SHP77 (cell line): ENCODE measurements at regions not wholly inside any gene's neighbourhood (a gene's known extent, or its start where the extent isn't known, plus 50 kb on each side); places are given as distances from the start of the nearest gene placed in this dataset.
A peak's percentile ranks its signal among the peaks of the same experiment; 100 is the strongest.

Experiments
- DNase-seq, 2 experiments: peaks; one replicate each; lab custom pipeline; 2025; lab: John Stamatoyannopoulos, UW

GRCh38 chr10:123557366-123558108, 108.6 kb upstream of the GPR26 start:
- DNase-seq = no peak

DNA sequence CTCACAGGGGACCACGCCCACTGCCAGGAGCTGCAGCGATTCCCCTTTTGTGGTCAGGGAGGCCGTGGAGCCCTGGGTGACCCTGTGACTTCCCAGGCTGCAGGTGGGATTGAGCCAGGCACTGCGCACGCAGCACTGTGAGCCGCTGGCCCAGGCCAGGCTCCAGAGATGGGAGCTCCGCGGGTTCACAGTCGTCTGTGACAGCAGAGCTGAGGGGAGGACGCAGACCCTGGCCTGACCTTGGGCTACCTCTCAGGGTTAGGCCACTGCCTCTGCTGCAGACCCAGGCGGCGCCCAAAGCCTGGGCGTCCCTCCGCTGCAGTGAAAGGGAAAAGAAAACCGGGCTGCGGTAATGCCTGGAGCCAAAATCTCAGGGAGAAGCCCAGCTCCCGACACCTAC, 107.5 kb upstream of the GPR26 start:
- DNase-seq = no peak

- DNase-seq = peak in 1 of 2 experiments; percentile 28
Measured at GRCh38 chr10:123559066-123559822, 106.9 kb upstream of the GPR26 start.

DNA sequence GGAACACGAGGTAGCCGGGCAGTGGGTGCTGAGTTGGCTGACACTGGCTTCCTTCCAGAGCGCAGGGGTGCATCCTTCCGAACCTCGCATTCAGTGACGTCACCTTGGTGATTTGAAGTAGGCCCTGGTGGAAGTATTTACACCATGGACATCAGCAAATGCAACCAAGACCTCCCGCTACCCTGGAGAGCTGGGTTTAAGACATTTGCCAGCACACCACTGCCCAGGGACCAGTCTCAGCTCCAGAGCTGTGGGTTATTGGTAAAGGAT, 106.4 kb upstream of the GPR26 start:
- DNase-seq = no peak

DNA sequence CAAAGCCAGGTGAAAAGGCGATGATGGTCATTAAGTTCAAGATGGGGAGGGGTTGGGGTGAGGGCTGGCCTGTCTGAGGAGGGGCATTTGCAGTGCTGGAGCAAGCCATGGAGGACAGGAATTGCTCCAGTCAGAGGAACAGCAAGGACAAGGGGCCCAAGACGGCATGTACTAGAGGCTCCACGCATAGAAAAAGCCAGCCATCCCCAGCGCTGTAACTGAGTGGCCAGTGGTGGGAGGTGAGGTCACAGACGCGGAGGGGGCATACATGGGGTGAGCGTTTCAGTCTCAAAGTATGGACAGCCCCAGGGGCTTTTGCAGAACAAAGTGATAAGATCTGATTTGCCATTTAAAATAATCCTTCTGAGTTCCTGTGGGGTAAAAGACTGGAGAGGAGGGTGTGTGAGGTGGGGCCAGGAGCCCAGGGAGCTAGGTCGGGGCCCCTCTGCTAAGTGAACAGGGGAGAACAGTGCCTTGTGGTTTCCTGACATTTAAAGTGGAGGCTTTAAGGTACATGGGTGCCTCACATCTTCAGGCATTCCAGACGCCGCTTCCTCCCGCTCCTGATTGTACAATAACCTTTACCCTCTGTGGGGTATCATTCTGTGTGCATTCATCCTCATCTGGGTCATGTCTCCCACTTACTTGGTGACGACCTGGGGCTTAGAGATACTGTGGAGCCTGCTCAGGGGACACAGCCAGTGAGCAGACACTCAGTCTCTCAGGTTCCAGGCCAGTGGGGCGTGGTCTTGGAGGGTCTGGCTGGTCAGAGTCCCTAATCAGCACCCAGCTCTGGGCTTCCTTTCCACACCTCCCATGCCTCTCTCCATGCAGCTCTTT, 105.6 kb upstream of the GPR26 start:
- DNase-seq = no peak

- no peak for DNase-seq
Measured at GRCh38 chr10:123561141-123561440, 105.1 kb upstream of the GPR26 start.

- DNase-seq = no peak
Measured at GRCh38 chr10:123562387-123562786, 103.8 kb upstream of the GPR26 start.

- DNase-seq = no peak
Measured at GRCh38 chr10:123562811-123563580, 103.2 kb upstream of the GPR26 start.

DNA sequence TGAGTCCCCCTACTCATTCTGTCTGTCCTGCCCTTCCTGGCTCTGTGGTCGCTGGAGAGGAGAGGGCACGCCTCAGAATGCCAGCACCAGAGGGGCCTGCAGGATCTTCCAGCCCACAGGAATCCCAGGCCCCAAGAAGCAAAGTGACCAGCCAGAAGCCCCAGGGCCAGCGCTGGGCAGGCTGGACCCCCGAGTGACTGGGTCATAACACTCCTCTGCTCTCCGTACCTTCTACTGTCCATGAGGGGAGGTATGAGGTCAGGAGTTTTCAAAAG, 102.6 kb upstream of the GPR26 start:
- DNase-seq = no peak

- no peak for DNase-seq
Measured at GRCh38 chr10:123563994-123564393, 102.2 kb upstream of the GPR26 start.

DNA sequence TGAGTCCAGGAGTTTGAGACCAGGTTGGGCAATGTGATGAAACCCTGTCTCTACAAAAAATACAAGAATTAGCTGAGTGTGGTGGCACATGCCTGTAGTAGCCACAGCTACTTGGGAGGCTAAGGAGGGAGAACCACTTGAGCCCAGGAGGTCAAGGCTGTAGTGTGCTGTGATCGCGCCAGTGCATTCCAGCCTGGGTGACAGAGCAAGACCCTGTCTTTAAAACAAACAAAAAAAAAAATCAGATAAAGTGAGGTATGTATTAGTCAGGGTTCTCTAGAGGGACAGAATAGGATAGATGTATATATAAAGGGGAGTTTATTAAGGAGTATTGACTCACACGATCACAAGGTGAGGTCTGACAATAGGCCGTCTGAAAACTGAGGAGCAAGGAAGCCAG, 101.5 kb upstream of the GPR26 start:
- no peak for DNase-seq

GRCh38 chr10:123565691-123566660, 100.2 kb upstream of the GPR26 start:
- DNase-seq = no peak

GRCh38 chr10:123567984-123568739, 98.0 kb upstream of the GPR26 start:
- DNase-seq = no peak

- DNase-seq = no peak
Measured at GRCh38 chr10:123568751-123569150, 97.4 kb upstream of the GPR26 start.

DNA sequence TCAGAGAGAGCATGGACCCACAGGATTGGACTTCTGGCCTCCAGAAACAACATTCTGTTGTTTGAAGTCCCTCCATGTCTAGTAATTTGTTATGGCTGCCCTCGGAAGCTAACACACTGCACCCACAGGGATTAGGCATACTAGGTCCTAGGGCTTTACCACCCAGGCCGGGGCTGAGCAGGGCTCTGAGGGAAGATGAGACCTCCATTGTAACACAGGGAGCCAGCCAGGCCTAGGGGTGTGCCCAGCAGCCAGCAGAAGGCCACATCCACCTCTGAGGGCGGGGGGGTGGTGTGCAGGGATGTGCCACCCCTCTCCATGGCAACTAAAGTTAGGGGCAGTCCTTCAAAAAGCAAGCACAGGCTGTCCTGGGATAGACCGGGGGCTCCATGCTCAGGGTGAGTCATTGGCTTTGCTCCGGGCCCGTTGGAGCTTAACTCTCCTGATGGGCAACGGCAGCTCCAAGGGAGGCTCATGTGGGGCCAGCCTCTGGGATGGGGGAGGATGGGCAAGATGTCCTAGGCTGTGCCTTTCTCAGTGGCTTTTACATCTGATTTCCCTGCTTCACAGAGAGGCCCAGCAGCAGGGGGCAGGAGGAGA, 96.6 kb upstream of the GPR26 start:
- DNase-seq = no peak

DNA sequence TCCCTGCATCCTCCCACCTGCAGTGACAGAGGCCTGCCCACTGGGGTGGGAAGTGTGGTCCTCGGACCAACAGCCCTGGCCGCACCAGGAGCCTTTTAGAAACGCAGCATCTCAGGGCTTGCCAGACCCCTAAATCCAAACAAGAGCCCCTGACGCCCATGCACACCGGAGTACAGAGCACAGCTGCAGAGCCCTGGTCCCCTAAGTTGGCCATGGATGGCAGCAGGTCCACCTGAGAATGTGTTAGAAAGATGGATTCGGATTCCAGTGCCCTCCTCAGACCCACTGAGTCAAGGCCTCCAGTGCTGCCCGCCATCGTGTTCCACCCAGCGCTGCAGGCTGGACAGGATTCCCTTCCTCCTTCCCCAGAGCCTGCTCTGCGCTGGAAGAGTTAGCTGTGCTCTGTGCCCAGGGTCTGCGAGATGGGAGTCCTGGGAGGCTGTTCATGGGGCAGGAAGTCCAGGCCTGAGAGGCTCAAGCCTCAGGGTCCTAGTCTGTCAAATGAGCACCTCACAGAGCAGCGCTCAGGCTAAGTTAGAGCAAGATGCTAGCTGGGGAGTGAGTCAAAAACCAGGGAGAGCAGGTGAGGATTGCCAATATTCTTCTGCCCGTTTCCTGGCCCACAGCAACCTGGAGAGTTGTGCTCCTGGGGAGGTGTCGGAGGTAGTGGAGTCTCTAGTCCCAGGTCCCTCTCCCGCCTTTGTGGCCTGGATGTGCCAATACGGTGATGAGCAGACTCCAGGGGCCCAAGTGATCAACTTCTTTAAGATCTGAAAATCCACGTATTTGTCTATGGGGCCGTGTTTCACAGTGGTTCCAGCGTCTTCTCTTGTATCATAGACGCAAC, 95.9 kb upstream of the GPR26 start:
- no peak for DNase-seq

DNA sequence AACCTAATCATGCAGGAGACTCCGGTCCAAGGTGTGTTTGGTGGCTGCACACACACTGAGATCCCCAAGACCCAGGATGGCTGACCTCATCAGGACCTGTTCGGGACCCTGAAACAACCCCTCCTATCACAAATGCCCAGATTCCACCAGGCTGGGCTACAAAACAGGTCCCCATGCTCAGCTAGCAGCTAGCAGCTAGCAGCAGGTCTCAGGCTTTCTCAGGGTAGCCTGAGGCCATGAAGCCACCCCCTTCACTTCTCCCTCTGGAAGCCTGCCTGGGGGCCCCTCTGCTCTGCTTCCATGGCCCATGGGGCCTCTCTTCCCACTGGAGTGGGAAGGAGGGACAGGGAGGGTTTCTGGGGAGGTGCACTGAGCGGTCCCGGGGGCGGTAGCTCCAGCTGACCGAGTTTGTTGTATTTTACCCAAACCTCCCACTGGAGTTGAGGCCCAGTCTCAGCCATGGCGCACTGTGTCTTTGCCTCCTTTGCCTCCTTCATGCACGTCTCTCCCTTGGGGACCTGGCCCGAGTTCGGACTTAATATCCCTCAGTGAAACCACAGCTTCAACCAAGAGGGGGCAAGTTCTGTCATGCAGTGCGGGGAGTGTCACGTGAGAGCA, 95.1 kb upstream of the GPR26 start:
- DNase-seq = no peak

GRCh38 chr10:123571978-123572377, 94.2 kb upstream of the GPR26 start:
- no peak for DNase-seq
